HEK293T (cell line): ENCODE measurements at regions not wholly inside any gene's neighbourhood (a gene's known extent, or its start where the extent isn't known, plus 50 kb on each side); places are given as distances from the start of the nearest gene placed in this dataset.

Experiments
- CTCF ChIA-PET: fragments of 350-600 bp; formaldehyde crosslinking; extraction: SDS; loops from one replicate; lab custom pipeline; 2021; ENCODE audit warnings: antibody characterized with exemption, inconsistent platforms; lab: Yijun Ruan, JAX
- POLR2A ChIA-PET: fragments of 350-600 bp; formaldehyde crosslinking; extraction: SDS; loops from one replicate; lab custom pipeline; 2020; ENCODE audit warnings: antibody characterized with exemption, inconsistent platforms; lab: Yijun Ruan, JAX
- DNase-seq: peaks from one replicate; pipeline ENCODE4 v3.0.0; 2012; ENCODE audit warnings: mixed read lengths; ENCODE audit errors: extremely low spot score
- ARNT ChIP-seq: fragments of 450-650 bp; IDR thresholded peaks from 2 replicates; pipeline ENCODE4 v1.6.1; 2017; ENCODE audit warnings: mild to moderate bottlenecking
- BHLHE40 ChIP-seq: fragments of 450-650 bp; IDR thresholded peaks from 2 replicates; pipeline ENCODE4 v1.6.1; 2016; ENCODE audit warnings: mild to moderate bottlenecking, moderate library complexity, borderline replicate concordance
- CTBP1 ChIP-seq: fragments of 450-650 bp; IDR thresholded peaks from 2 replicates; pipeline ENCODE4 v1.6.1; 2016; ENCODE audit warnings: borderline replicate concordance
- ELF4 ChIP-seq: fragments of 450-650 bp; IDR thresholded peaks from 2 replicates; pipeline ENCODE4 v1.6.1; 2017; ENCODE audit warnings: antibody characterized with exemption
- FOXA1 ChIP-seq: fragments of 450-650 bp; IDR thresholded peaks from 2 replicates; pipeline ENCODE4 v1.6.1; 2016; ENCODE audit warnings: mild to moderate bottlenecking
- FOXK2 ChIP-seq: fragments of 450-650 bp; IDR thresholded peaks from 2 replicates; pipeline ENCODE4 v1.6.1; 2016; ENCODE audit warnings: mild to moderate bottlenecking
- FOXM1 ChIP-seq: fragments of 450-650 bp; IDR thresholded peaks from 2 replicates; pipeline ENCODE4 v1.6.1; 2017; ENCODE audit warnings: mild to moderate bottlenecking, borderline replicate concordance
- HDGF ChIP-seq: fragments of 450-650 bp; IDR thresholded peaks from 2 replicates; pipeline ENCODE4 v1.6.1; 2017; ENCODE audit warnings: antibody characterized with exemption, borderline replicate concordance
- L3MBTL2 ChIP-seq: fragments of 450-650 bp; conservative IDR thresholded peaks from 2 replicates; pipeline ENCODE4 v1.6.1; 2016; ENCODE audit warnings: mild to moderate bottlenecking
- LEF1 ChIP-seq: fragments of 450-650 bp; IDR thresholded peaks from 2 replicates; pipeline ENCODE4 v1.6.1; 2017; ENCODE audit warnings: mild to moderate bottlenecking, borderline replicate concordance
- NFRKB ChIP-seq: fragments of 450-650 bp; IDR thresholded peaks from 2 replicates; pipeline ENCODE4 v1.6.1; 2016; ENCODE audit warnings: mild to moderate bottlenecking, moderate library complexity
- PKNOX1 ChIP-seq: fragments of 450-650 bp; IDR thresholded peaks from 2 replicates; pipeline ENCODE4 v1.6.1; 2016
- SP1 ChIP-seq: fragments of 450-650 bp; IDR thresholded peaks from 2 replicates; pipeline ENCODE4 v1.6.1; 2017
- SUZ12 ChIP-seq: fragments of 450-650 bp; IDR thresholded peaks from 2 replicates; pipeline ENCODE4 v1.6.1; 2016; ENCODE audit warnings: mild to moderate bottlenecking
- TARDBP ChIP-seq: fragments of 450-650 bp; IDR thresholded peaks from 2 replicates; pipeline ENCODE4 v1.6.1; 2016
- ZNF384 ChIP-seq: fragments of 450-650 bp; IDR thresholded peaks from 2 replicates; pipeline ENCODE4 v1.6.1; 2016

GRCh38 chr5:145586661-145587307 lies 248.4 kb downstream of the PRELID2 start:
- ChIA-PET POLR2A (no interaction called here), CTCF (no interaction called here)
- TF ChIP-seq PKNOX1 (no peak), HDGF (no peak), FOXA1 (no peak), BHLHE40 (no peak), TARDBP (no peak), FOXM1 (no peak), SUZ12 (no peak), ZNF384 (no peak), CTBP1 (no peak), ARNT (no peak), NFRKB (no peak), LEF1 (no peak), L3MBTL2 (no peak), SP1 (no peak)
- no peak for DNase-seq

DNA sequence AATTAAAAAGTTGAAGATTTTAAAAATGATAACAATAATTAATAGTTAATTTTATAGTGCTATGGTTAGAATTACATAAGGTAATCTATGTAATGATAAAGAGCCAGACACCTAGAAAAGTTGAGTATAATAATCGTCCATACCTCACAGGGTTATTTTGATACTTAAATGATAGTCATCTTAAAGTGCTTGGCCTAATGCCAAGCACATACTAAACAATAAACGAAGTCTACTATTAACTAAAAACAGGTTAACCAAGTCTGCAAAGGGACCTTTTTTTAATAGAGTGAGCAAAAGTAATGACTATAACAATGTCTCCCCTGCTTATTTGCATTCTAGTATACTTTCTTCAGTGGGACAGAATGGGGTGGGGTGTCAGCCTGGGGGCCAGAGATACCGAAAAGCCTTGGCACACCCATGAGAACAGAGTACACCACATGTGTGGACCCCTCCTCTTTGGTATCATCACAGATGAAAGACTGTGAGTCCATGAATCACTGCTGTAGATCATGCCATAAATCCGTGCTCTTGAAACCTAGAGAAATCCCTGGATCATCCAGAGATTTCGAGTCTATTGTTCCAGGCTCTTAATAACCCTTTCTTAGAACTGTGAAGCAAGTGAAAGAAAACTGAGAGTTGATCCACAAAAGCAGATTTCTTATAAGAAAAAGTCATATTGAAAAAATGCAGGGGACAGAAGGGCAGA lies 249.5 kb downstream of the PRELID2 start:
- TF ChIP-seq LEF1 (no peak), TARDBP (no peak), CTBP1 (no peak), FOXM1 (no peak), NFRKB (no peak), BHLHE40 (no peak), SUZ12 (no peak), ARNT (no peak), L3MBTL2 (no peak), PKNOX1 (no peak), SP1 (no peak), FOXK2 (no peak), HDGF (no peak), FOXA1 (no peak), ELF4 (no peak), ZNF384 (no peak)
- ChIA-PET CTCF (no interaction called here), POLR2A (no interaction called here)
- no peak for DNase-seq

DNA sequence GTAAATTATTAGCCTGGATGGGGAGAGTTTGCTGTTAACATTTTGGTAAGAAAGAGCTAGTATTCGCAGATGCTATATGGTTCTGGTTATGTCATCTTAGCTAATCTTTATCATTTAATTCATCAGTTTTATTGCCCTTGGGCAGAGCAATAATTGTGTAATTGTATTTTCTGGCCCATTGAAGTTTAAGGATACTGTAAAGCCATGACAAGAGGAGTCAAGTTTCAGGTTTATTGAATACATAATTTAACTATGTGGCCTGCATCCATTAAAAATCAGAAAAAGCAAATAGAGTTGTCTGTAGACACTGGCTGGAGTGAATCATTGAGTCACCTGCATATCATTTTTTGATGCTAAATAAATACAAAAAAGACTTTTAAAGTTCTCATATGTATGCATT lies 255.8 kb downstream of the PRELID2 start:
- no peak for DNase-seq
- ChIA-PET CTCF (no interaction called here), POLR2A (no interaction called here)
- no peak for TF ChIP-seq CTBP1
- TF ChIP-seq ELF4: no peak
- TF ChIP-seq FOXA1: no peak
- TF ChIP-seq NFRKB: no peak
- no peak for TF ChIP-seq HDGF
- no peak for TF ChIP-seq BHLHE40
- TF ChIP-seq LEF1: no peak
- TF ChIP-seq PKNOX1: no peak
- no peak for TF ChIP-seq L3MBTL2
- no peak for TF ChIP-seq TARDBP
- no peak for TF ChIP-seq ZNF384
- no peak for TF ChIP-seq FOXM1
- TF ChIP-seq ARNT: no peak
- TF ChIP-seq SUZ12: no peak
- TF ChIP-seq SP1: no peak
- no peak for TF ChIP-seq FOXK2

DNA sequence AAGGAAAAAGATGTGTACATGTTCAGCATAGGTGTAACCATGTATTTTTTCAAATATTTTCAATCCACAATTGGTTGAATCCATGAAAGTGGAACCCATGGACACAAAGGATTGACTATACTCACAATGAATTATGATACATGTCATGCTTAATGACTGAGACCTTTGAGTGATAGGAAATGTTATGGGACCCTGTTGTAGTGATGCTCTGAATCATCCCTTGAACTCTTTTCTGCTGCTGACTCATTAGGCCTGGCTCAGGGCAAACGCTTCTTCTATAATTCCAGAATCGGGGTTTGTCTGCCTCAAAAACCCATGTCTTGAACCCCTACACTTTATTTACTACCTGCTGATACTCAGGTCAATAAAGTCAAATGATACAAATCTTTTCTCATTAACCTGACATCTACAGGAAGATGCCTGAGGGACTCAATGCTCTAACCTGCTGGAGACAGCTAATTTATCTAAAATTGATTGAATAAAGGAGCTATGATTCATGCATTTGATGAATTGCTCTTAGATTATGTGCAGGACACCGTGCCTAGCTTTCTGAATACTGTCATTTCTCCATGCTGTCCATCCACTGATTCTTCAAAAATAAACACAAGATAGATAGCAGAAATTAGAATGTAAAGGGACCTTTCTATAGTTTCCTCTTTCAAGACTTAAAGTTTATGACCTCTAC lies 260.1 kb downstream of the PRELID2 start:
- ChIA-PET CTCF (no interaction called here), POLR2A (no interaction called here)
- no peak for DNase-seq
- TF ChIP-seq FOXK2: no peak
- TF ChIP-seq TARDBP: no peak
- TF ChIP-seq HDGF: no peak
- TF ChIP-seq ZNF384: no peak
- TF ChIP-seq SUZ12: no peak
- TF ChIP-seq ARNT: no peak

DNA sequence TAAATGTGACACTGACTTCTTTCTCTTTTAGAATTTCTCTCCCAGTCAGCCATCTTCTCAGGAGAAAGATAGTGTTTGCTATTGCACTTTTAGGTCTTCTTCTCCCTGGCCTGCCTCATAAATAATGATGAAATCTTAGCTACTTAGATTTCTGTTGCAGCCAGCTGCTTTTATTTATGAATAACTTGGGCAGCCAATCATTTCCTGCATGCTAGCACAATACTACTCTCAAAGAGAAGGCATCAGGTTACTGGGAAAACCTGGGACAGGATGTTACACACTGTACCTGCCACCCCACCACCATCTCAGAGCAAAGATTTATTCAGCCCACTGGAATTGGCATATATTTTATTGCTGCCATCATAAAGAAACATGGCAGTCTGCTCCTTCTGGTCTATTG lies 266.6 kb downstream of the PRELID2 start:
- POLR2A ChIA-PET: no interaction called here
- CTCF ChIA-PET: no interaction called here
- DNase-seq: no peak
- TF ChIP-seq TARDBP (no peak), LEF1 (no peak), FOXM1 (no peak), L3MBTL2 (no peak), BHLHE40 (no peak), CTBP1 (no peak), SUZ12 (no peak), FOXK2 (no peak), FOXA1 (no peak), NFRKB (no peak), SP1 (no peak), HDGF (no peak), ZNF384 (no peak), ARNT (no peak)
